SK-N-SH (cell line): ENCODE measurements at regions not wholly inside any gene's neighbourhood (a gene's known extent, or its start where the extent isn't known, plus 50 kb on each side); places are given as distances from the start of the nearest gene placed in this dataset.
"Not testable (repeated sequence)": the region's sequence is repeated elsewhere in the genome, so short reads cannot be mapped to it uniquely, and the experiment has no call there.

ENCODE experiments used
- CTCF ChIA-PET: fragments of 300-600, 350-600 bp; formaldehyde crosslinking; extraction: SDS; loops from one replicate; lab custom pipeline; 2021; lab: Yijun Ruan, JAX
- POLR2A ChIA-PET: fragments of 350-600 bp; sonication (Branson Sonifier 250); formaldehyde crosslinking; extraction: SDS; loops from one replicate; lab custom pipeline; 2020; ENCODE audit warnings: antibody characterized with exemption, inconsistent platforms; lab: Yijun Ruan, JAX
- DNase-seq: peaks from one replicate; pipeline ENCODE4 v3.0.0; 2012
- H2AFZ ChIP-seq: fragments of 200-600 bp; sonication (generic); 2 replicates; pipeline ENCODE4 v1.8.1; 2016; ENCODE audit warnings: antibody characterized with exemption, mild to moderate bottlenecking, low read depth
- H3F3A ChIP-seq: fragments of 200-600 bp; sonication (generic); replicated peaks from 2 replicates; pipeline ENCODE3; 2016; ENCODE audit warnings: antibody characterized with exemption, mild to moderate bottlenecking; ENCODE audit not compliant: insufficient read depth
- H3K27ac ChIP-seq, 2 experiments: fragments of 200-500 bp in 1 of 2; fragments of 200-600 bp in 1 of 2; sonication (Bioruptor generic) in 1 of 2; sonication (generic), shearing (Covaris generic) in 1 of 2; 2 replicates each; pipeline versions ENCODE4 v1.5.1 to v1.6.1; 2014 to 2016; ENCODE audit warnings: low read depth in 2 of 2, inconsistent platforms in 1 of 2, low read length in 1 of 2, mild to moderate bottlenecking in 1 of 2, mixed read lengths in 1 of 2
- H3K27me3 ChIP-seq: fragments of 200-600 bp; sonication (generic), shearing (Covaris generic); 2 replicates; pipeline ENCODE4 v1.6.1; 2016; ENCODE audit warnings: mixed run types; ENCODE audit not compliant: insufficient read depth
- H3K36me3 ChIP-seq, 2 experiments: fragments of 200-500 bp in 1 of 2; fragments of 200-600 bp in 1 of 2; sonication (Bioruptor generic) in 1 of 2; sonication (generic) in 1 of 2; replicated peaks in 1 of 2; 2 replicates each; pipeline versions ENCODE3 to v1.5.1; 2014 to 2016; ENCODE audit warnings: low read length in 1 of 2, mild to moderate bottlenecking in 1 of 2; ENCODE audit not compliant: insufficient read depth in 2 of 2, control insufficient read depth in 1 of 2
- H3K4me1 ChIP-seq, 2 experiments: fragments of 200-500 bp in 1 of 2; fragments of 200-600 bp in 1 of 2; sonication (Bioruptor generic) in 1 of 2; sonication (generic), shearing (Covaris generic) in 1 of 2; 2 replicates each; pipeline versions ENCODE4 v1.5.1 to v1.6.1; 2014 to 2016; ENCODE audit warnings: low read depth in 1 of 2, low read length in 1 of 2, mixed run types in 1 of 2; ENCODE audit not compliant: insufficient read depth in 2 of 2, control insufficient read depth in 1 of 2
- H3K4me2 ChIP-seq: fragments of 200-600 bp; sonication (generic), shearing (Covaris generic); 2 replicates; pipeline ENCODE4 v1.6.1; 2017; ENCODE audit warnings: mixed run types
- H3K4me3 ChIP-seq, 2 experiments: fragments of 200-500 bp in 1 of 2; fragments of 200-600 bp in 1 of 2; sonication (Bioruptor generic) in 1 of 2; sonication (generic), shearing (Covaris generic) in 1 of 2; 2 replicates each; pipeline versions ENCODE4 v1.5.1 to v1.8.1; 2014 to 2016; ENCODE audit warnings: low read depth in 2 of 2, inconsistent platforms in 1 of 2, low read length in 1 of 2, mild to moderate bottlenecking in 1 of 2, mixed read lengths in 1 of 2, moderate library complexity in 1 of 2
- H3K79me2 ChIP-seq: fragments of 200-600 bp; sonication (generic); 2 replicates; pipeline ENCODE4 v1.8.1; 2017; ENCODE audit warnings: mild to moderate bottlenecking; ENCODE audit not compliant: insufficient read depth
- H3K9ac ChIP-seq: fragments of 200-600 bp; sonication (generic); 2 replicates; pipeline ENCODE4 v1.6.1; 2017; ENCODE audit warnings: mixed run types
- H3K9me2 ChIP-seq: fragments of 200-600 bp; sonication (generic); 2 replicates; pipeline ENCODE4 v1.6.1; 2017; ENCODE audit warnings: mixed run types
- H3K9me3 ChIP-seq: fragments of 200-600 bp; sonication (generic); 2 replicates; pipeline ENCODE4 v1.6.1; 2017; ENCODE audit warnings: mixed run types, mild to moderate bottlenecking, moderate library complexity
- H4K20me1 ChIP-seq: fragments of 200-600 bp; sonication (generic); 2 replicates; pipeline ENCODE4 v1.6.1; 2017; ENCODE audit warnings: mild to moderate bottlenecking, mixed run types; ENCODE audit not compliant: insufficient read depth
- CTCF ChIP-seq: fragments of 200-600 bp; sonication (generic); IDR thresholded peaks from 2 replicates; pipeline ENCODE4 v1.6.1; 2017; ENCODE audit warnings: antibody characterized with exemption, mild to moderate bottlenecking, moderate library complexity
- FOSL2 ChIP-seq: IDR thresholded peaks from 2 replicates; pipeline ENCODE4 v1.4.0; 2012; ENCODE audit warnings: low read depth, mild to moderate bottlenecking, moderate library complexity, borderline replicate concordance
- FOXJ3 ChIP-seq: sonication (generic); formaldehyde crosslinking; IDR thresholded peaks from 2 replicates; pipeline ENCODE4 v1.5.1; 2020; ENCODE audit warnings: mild to moderate bottlenecking, missing genetic modification reagents
- FOXM1 ChIP-seq: IDR thresholded peaks from 2 replicates; pipeline ENCODE4 v1.4.0; 2012; ENCODE audit warnings: low read depth, mild to moderate bottlenecking
- IRF3 ChIP-seq: fragments of 150-350 bp; IDR thresholded peaks from 2 replicates; pipeline ENCODE4 v1.6.1; 2016; ENCODE audit warnings: mild to moderate bottlenecking, low read depth, low read length
- JUND ChIP-seq: IDR thresholded peaks from 2 replicates; pipeline ENCODE4 v1.4.0; 2012
- MEF2A ChIP-seq: IDR thresholded peaks from 2 replicates; pipeline ENCODE4 v1.4.0; 2012; ENCODE audit warnings: low read depth, borderline replicate concordance
- MXI1 ChIP-seq: IDR thresholded peaks from 2 replicates; pipeline ENCODE4 v1.6.1; 2012; ENCODE audit warnings: mild to moderate bottlenecking, low read depth, low read length, improper control_type of control experiment
- NFIC ChIP-seq: IDR thresholded peaks from 2 replicates; pipeline ENCODE4 v1.4.0; 2012; ENCODE audit warnings: borderline replicate concordance
- NRF1 ChIP-seq: IDR thresholded peaks from 2 replicates; pipeline ENCODE4 v1.6.1; 2012; ENCODE audit warnings: low read depth, mild to moderate bottlenecking, low read length
- POLR2AphosphoS5 ChIP-seq: IDR thresholded peaks from 2 replicates; pipeline ENCODE4 v1.6.1; 2012; ENCODE audit warnings: low read depth, low read length
- RFX5 ChIP-seq: IDR thresholded peaks from 2 replicates; pipeline ENCODE4 v1.6.1; 2012; ENCODE audit warnings: mild to moderate bottlenecking, improper control_type of control experiment, low read length
- SIN3A ChIP-seq: IDR thresholded peaks from 2 replicates; pipeline ENCODE4 v1.6.1; 2012; ENCODE audit warnings: low read depth, mild to moderate bottlenecking, low read length, moderate library complexity, borderline replicate concordance
- SMC3 ChIP-seq: IDR thresholded peaks from 2 replicates; pipeline ENCODE4 v1.6.1; 2012; ENCODE audit warnings: low read depth, low read length, improper control_type of control experiment
- TAF1 ChIP-seq: IDR thresholded peaks from 2 replicates; pipeline ENCODE4 v1.6.1; 2012; ENCODE audit warnings: low read depth, mild to moderate bottlenecking, low read length, moderate library complexity, borderline replicate concordance
- TCF12 ChIP-seq: IDR thresholded peaks from 2 replicates; pipeline ENCODE4 v1.4.0; 2012
- TEAD4 ChIP-seq: IDR thresholded peaks from 2 replicates; pipeline ENCODE4 v1.4.0; 2012; ENCODE audit warnings: mild to moderate bottlenecking, borderline replicate concordance; ENCODE audit not compliant: insufficient read depth
- USF1 ChIP-seq: IDR thresholded peaks from 2 replicates; pipeline ENCODE4 v1.4.0; 2012; ENCODE audit warnings: low read depth, borderline replicate concordance
- USF2 ChIP-seq: fragments of 150-350 bp; IDR thresholded peaks from 2 replicates; pipeline ENCODE4 v1.6.1; 2017; ENCODE audit warnings: antibody characterized with exemption, low read length, low read depth, borderline replicate concordance
- YY1 ChIP-seq: IDR thresholded peaks from 2 replicates; pipeline ENCODE4 v1.4.0; 2012; ENCODE audit warnings: low read depth, mild to moderate bottlenecking
- ZBTB33 ChIP-seq: IDR thresholded peaks from 2 replicates; pipeline ENCODE4 v1.4.0; 2012; ENCODE audit warnings: low read depth, borderline replicate concordance
- WGBS: methylation state at CpG from one replicate; pipeline ENCODE4 v1.1.6; 2017; ENCODE audit warnings: low lambda C conversion rate; 5-methylcytosine and 5-hydroxymethylcytosine counted together

GRCh38 chr7:17046666-17047065, 164.9 kb upstream of the AGR3 start (continued):
- no peak for TF ChIP-seq NFIC
- no peak for TF ChIP-seq POLR2AphosphoS5
- TF ChIP-seq FOXJ3 (CRISPR knock-in tag): no peak
- TF ChIP-seq SMC3: no peak

GRCh38 chr7:17053164-17053563, 171.4 kb upstream of the AGR3 start:
- POLR2A ChIA-PET, H3K4me3 ChIP-seq, H3K4me1 ChIP-seq, H3K36me3 ChIP-seq, DNase-seq, H3K9me2 ChIP-seq, H3K9ac ChIP-seq, H3K9me3 ChIP-seq, H3K27me3 ChIP-seq, H3K27ac ChIP-seq, H3K79me2 ChIP-seq, H2AFZ ChIP-seq, H3F3A ChIP-seq, CTCF ChIA-PET, H4K20me1 ChIP-seq: not testable (repeated sequence)
- WGBS: 8% methylated on average over 8 of the region's 9 CpGs
- H3K4me2 ChIP-seq: 0 out of 2 replicates have a peak overlapping the region, but pooled peaks have one; percentile 19

- Histone ChIP-seq H3F3A (no peaks in the 10 kb centered on the region), H3K9me2 (no peaks in the 10 kb centered on the region; the same call in 1 of the 2 replicates), H3K27ac (no peak overlapping the region), H3K4me3 (no peak overlapping the region), H3K27me3 (no peaks in the 10 kb centered on the region), H3K79me2 (no peaks in the 10 kb centered on the region), H4K20me1 (no peaks in the 10 kb centered on the region), H3K9ac (no peak overlapping the region), H3K9me3 (no peaks in the 10 kb centered on the region), H3K4me1 (no peaks in the 10 kb centered on the region), H3K4me2 (no peak overlapping the region), H3K36me3 (no peaks in the 10 kb centered on the region), H2AFZ (no peak overlapping the region)
- no peak for TF ChIP-seq CTCF
- no peak for TF ChIP-seq YY1
- TF ChIP-seq FOSL2: no peak
- no peak for TF ChIP-seq SIN3A
- TF ChIP-seq MEF2A: no peak
- TF ChIP-seq POLR2AphosphoS5: no peak
- TF ChIP-seq ZBTB33: no peak
- TF ChIP-seq TEAD4: no peak
- TF ChIP-seq FOXM1: no peak
- TF ChIP-seq NRF1: no peak
- no peak for TF ChIP-seq USF2
- no peak for TF ChIP-seq MXI1
- TF ChIP-seq IRF3: no peak
- no peak for TF ChIP-seq RFX5
- no peak for TF ChIP-seq JUND
- TF ChIP-seq USF1: no peak
- TF ChIP-seq TCF12: no peak
- no peak for TF ChIP-seq TAF1
- ChIA-PET POLR2A (no interaction called here), CTCF (no interaction called here)
- DNase-seq: no peak
- WGBS: 9% methylated on average over 3 of the region's 3 CpGs
Measured at GRCh38 chr7:17054206-17054605, 172.4 kb upstream of the AGR3 start.
